ENCODE measurements at regions not wholly inside any gene's neighbourhood (a gene's known extent, or its start where the extent isn't known, plus 50 kb on each side); places are given as distances from the start of the nearest gene placed in this dataset.

DNA sequence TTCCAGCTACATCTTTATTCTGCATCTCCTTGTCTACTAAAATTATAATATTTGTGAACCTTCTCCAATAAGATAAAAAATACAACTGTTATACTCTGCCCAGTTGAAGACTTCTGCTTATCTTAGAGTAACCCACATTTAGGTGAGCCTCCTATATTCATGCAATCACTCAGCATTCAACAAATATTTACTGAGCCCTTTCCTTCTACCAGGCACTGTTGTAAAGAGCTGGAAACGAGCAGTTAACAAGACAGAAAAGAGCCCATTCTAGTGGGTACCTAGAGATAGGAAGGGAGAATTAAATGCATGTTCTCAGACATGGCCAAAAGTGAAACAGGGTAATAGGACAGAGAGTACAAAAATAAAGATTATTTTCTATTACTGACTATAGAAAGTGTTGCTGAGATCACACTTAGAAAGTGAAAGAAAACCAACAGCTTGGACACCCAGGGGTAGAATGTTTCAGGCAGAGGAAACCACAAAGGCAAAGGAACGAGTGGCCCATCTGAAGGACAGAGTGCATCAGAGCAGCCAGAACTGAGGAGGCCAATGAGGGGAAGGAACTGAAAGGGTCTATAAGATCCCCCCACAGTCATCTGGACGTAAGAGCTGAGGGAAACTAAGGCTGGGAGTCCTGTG lies 50.8 kb upstream of the SMLR1 start:
- DNase-seq (no peak), ATAC-seq (no peak)
- intact Hi-C loops (cut with micrococcal nuclease), result no loop called here

All from left ventricle myocardium superior (tissue), 1 donor.